ENCODE measurements at regions not wholly inside any gene's neighbourhood (a gene's known extent, or its start where the extent isn't known, plus 50 kb on each side); places are given as distances from the start of the nearest gene placed in this dataset.
"Not testable (repeated sequence)": the region's sequence is repeated elsewhere in the genome, so short reads cannot be mapped to it uniquely, and the experiment has no call there.

DNA sequence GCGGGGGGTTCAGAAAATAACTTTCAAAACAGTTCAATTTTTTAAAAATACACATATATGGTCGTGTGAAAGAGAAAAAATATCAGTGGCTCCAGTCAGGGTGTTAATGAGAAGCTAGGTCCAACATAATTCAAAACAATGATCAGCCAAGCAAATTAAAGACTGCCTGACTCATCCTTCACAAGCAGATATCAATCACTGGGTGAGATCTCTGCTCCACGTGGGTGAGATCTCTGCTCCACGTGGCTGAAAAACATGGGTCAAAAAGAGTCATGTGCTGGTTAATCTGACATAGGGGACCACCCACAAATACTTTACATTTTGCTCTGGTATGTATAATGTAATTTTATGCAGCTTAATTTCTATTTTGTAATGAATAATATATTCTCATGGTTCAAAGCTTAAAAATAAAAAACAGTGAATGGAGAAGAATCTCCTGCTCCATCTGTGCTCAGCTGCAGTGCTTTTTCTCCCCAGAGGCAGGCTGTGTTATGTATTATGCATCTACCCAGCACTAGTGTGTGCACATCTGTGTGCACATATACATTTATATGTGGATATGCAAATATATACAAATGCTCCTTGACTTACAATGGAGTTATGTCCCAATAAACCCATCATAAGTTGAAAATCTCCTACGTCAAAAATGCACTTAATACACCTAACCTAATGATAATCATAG lies 93.1 kb upstream of the S1PR3 start:
- no peak for DNase-seq (ENCODE audit: extremely low read depth, low read depth, low spot score)

DNA sequence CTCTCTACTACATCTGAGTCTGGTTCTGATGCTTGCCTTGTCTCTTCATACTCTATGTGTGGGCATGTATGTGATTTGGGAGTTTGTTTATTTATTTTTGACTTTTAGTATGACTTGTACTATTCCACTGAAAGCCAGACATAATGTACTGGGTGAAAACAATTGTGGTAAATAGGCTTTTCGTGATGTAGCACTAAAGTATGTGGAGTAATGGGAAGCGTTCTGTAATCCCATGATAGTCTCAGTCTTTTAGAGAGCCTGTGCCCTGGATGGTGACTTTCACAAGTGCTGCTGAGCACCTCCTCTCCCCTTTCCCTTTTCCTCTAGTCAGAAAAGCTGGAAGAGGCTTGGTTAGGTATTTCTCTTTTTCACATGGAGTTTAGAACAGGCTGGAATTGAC lies 85.8 kb upstream of the S1PR3 start:
- DNase-seq (ENCODE audit: extremely low read depth, low read depth, low spot score) = no peak

DNA sequence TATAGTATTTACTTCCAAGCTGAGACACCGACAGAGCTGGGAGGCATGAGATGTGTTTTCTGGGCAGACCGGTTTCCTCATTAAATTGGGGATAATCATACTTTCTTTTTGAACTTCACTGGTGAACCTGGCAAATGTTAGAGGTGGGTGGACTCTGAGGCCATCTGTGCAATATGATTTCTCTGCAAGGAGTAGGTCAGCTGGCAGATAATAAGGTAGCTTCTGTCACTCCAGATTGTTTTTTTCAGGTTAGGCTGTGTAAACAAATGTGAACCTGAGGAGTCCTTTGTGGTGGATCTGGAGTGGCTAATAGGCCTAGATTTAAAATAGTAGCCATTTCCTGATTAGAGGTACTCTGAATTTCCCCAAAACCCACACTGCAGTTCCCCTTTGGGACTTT lies 75.4 kb upstream of the S1PR3 start:
- DNase-seq (ENCODE audit: extremely low read depth, low read depth, low spot score) = no peak

DNA sequence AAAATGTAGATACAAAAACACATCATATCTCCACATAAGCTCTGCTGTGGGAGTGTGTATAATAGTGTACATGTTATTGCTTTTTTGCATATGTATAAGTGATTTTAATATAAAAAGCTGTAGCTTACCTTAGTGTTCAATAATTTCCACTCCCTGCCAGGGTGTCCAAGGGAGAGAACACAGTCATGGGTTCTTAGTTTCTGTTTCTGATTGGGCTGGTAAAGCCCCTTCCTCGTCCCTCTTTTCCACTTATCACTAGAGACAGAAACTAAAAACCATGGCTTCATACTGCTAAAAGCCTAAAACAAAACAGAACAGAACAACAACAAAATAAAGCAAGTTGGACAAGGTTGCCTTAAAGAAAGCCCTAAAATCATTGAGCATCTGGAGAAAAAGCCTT lies 74.4 kb upstream of the S1PR3 start:
- no peak for DNase-seq (ENCODE audit: extremely low read depth, low read depth, low spot score)

DNA sequence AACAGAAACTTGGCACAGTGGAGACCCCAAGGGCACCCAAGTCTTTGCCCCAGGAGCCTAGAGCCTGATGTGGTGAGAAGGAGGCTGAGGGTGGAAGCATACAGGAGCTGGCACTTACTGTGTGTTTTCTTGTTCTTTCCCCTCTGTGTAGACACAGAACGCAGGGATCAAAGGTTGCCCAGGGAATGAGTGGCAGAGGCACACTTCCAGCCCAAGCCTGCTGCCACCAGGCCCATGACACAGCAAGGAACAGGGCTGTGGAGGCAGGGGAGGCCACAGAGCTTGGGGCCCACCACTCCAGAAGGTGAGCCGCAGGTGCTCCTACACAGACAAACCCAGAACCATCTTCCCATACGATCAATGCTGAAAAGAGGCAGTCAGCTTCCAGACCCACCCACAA lies 73.9 kb upstream of the S1PR3 start:
- no peak for DNase-seq (ENCODE audit: extremely low read depth, low read depth, low spot score)

DNA sequence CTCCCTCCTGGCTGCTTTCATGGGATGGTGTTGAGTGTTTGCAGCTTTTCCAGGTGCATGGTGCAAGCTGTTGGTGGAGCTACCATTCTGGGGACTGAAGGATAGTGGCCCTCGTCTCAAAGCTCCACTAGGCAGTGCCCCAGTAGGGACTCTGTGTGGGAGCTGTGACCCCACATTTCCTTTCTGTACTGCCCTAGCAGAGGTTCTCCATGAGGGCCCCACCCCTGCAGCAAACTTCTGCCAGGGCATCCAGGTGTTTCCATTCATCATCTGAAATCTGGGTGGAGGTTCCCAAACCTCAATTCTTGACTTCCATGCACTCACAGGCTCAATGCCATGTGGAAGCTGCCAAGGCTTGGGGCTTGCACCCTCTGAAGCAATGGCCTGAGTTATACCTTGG lies 72.7 kb upstream of the S1PR3 start:
- DNase-seq (ENCODE audit: extremely low read depth, low read depth, low spot score) = not testable (repeated sequence)

DNA sequence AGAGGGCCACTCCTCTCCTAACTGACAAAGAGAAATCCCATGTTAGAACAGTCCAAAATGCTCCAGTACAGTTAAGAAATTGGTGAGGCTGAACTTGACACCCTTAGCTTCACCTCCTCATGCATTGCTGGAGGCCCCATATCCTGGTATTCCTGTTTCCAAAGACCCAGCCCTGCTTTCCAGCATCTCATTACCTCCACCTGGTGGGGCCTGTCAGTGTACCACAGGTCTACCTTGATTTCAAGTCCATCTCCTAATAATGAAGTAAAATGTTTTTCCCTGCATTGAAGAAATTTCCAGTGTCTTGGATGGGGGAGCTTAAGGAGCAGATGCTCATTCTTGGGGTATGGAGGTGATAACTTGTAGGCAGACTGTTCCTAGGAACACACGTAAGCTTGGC lies 70.6 kb upstream of the S1PR3 start:
- DNase-seq (ENCODE audit: extremely low read depth, low read depth, low spot score) = no peak

DNA sequence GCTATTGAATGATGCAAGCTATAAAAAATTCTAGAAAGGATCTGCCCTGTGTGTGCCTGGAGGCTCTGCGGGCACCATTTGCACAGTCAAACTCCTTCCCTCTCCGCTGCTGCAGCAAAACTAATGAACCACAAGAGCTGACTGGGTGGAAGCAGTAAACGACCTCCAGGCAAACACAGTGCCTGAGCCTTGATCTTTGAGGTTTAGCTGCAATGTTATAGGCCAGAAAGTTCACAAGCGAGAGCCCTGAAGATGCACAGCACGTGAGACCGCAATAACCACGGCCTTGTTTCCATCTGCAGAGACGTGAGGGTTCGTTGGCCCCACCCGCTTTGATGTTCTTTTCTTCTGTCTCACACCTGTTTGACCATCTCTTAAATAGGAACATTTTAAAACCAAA lies 69.2 kb upstream of the S1PR3 start:
- DNase-seq (ENCODE audit: extremely low read depth, low read depth, low spot score) = no peak

DNA sequence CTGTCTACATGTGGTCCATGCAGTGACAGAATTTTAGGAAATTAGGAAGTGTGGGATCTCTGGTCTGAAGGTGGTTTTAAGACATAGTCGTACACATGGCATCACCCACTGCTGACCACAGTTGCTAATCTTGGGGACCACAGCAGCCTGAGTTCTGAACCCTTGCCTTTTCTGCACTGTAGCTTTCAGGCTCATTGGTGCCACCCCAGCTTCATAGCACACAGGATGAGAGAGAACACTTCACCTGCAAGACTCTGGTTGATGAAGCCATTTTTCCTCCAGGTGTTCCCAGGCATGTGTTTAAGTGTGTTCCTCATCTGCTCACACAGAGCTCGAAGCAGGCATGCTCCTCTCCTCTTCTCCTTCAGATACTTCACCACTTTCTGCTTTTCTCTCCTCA lies 68.2 kb upstream of the S1PR3 start:
- no peak for DNase-seq (ENCODE audit: extremely low read depth, low read depth, low spot score)

DNA sequence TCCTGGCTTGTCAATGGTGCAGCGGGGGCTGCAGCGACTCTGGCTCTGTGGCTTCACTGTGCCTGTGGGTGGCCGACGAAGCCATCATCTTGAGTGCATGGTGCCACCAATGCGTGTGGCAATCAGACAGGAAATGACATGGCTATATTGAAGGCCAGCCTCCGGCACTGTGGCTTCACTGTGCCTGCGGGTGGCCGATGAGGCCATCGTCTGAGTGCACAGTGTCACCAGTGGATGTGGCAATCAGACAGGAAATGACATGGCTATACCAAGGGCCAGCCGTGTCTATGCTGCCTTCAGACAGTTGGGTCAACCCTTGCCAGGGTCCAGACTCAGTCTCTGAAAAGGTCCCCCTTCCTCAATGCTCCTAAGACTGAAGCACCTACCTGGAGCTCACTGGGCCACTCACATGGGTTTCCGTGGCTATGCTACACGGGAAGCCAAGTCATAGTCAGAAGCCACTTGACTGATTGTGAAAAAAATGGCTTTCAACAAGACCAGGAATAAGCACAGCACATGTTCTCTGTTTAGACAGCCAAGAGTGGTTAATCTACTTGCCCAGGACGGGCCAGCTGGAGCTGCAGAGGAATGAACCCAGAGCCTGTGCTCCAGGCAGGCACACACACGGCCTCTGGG lies 67.5 kb upstream of the S1PR3 start:
- DNase-seq (ENCODE audit: extremely low read depth, low read depth, low spot score) = no peak

DNA sequence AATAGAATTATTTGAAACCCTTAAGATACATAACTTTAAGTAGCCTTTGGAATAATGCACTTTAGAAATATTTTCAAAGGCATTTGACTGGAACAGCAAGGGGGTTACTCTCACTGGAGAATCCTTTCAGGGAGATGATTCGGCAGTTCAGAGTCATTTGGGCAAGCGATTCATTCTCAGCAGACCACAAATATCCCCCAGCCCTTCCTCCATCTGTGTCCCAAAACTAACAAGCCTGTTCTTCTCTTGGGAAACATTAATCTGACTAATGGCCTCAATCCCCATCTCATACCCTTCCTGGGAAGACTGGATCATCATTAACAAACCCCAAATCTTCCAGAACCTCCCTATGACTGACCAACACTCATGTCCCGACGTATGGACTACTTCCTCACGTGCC lies 65.8 kb upstream of the S1PR3 start:
- no peak for DNase-seq (ENCODE audit: extremely low read depth, low read depth, low spot score)

DNA sequence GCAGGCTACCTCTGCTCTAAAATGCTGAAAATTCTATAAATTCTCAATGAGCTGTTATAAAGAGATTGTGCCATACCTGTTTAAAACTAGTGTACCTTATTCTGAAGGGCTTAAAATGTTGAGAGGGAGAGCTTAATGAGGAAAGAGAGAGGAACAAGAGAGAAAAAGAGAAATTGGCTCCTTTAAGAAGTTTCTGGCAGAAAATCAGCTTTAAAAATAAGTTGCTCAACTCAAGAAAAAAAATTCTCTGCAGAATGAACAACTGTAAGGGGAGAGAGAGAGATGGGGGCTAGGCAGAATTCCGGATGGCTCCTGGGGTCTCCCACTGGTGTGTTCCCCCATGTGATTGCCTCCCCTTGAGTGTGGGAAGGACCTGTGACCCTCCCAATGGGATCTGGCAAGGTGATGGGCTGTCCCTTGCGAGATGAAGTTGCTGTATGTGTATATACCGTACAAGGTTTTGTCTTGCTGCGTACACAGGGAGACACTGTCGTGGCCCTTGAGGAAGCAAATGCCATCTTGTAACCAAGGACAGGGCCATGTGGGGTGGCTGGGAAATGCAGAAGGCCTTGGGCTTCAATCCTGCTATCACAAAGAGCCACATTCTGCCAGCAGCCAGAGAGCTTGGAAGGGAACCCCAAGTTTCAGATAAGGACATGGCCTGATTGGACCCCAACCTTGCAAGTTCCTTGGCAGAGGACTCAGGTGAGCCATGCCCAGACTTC lies 64.3 kb upstream of the S1PR3 start:
- DNase-seq (ENCODE audit: extremely low read depth, low read depth, low spot score) = no peak

DNA sequence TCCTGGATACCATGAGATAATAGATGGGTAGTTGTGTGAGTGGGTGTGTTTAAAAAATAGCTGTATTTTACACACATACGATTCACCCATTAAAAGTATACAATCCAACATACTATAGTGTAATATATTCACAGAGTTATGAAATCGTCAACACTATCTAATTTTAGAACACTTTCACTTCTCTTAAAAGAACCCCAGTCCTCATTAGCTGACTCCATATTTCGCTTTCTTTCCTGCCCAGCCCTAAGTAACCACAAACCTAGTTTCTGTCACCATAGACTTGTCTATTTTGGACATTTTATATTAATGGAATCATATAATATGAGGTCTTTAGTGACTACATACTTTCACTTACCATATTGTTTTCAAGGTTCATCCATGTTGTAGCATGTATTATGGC lies 63.8 kb upstream of the S1PR3 start:
- DNase-seq (ENCODE audit: extremely low read depth, low read depth, low spot score) = no peak

DNA sequence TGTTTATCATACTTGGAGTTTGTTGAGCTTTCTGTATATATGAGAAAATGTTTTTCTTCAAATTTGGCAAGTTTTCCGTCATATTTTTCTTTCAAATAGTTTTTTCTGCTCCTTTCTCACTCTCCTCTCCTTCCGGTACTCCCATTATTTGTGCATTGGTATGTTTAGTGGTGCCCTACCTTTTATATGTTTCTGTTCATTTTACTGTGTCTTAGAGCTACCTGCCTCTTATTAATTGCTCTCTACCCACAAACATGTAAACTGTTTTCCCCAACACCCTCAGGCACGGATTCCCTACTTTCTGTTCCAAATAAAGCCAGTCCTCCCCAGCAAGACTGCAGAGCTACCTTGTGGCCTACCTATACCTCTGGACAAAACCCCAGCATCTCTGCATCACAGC lies 60.6 kb upstream of the S1PR3 start:
- no peak for DNase-seq (ENCODE audit: extremely low read depth, low read depth, low spot score)

DNA sequence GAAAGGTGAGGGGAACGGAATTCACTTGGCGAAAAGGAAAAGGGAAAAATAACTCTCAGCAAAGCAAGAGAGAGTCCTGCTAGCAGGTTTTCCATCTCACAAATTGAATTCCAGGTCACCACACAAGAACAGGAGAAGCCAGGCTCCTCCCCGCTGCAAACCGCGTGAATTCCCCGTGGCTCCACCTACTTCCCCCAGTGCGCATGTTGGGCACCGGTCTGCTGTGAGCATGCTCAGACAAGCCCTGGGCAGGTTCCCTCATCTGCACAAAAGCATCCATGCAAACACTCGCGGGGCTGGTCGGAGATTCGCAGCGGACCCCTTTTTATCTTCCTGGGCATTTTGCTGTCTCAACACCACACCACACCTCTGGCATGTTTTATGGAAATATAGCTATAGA lies 58.5 kb upstream of the S1PR3 start:
- DNase-seq (ENCODE audit: extremely low read depth, low read depth, low spot score) = no peak

DNA sequence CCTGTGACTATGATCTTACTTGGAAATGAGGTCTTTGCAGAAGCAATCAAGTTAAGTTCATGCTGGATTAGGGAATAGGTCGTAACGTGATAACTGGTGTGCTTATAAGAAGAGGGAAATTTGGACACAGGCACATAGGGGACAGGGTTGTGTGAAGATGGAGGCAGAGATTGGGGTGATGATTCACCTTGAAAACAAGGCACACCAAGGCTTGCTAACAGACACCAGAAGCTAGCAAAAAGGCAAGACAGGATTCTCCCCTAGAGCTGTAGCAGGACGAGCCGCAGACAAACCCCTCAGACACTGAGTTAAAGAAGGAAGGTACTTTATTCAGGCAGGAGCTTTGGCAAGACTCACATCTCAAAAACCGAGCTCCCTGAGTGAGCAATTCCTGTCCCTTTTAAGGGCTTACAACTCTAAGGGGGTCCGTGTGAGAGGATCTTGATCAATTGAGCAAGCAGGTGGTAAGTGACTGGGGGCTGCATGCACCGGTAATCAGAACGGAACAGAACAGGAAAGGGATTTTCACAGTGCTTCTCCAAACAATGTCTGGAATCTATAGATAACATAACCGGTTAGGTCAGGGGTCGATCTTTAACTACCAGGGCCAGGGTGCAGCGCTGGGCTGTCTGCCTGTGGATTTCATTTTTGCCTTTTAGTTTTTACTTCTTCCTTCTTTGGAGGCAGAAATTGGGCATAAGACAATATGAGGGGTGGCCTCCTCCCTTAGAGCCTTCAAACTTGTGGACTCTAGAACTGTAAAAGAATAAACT lies 57.5 kb upstream of the S1PR3 start:
- no peak for DNase-seq (ENCODE audit: extremely low read depth, low read depth, low spot score)

DNA sequence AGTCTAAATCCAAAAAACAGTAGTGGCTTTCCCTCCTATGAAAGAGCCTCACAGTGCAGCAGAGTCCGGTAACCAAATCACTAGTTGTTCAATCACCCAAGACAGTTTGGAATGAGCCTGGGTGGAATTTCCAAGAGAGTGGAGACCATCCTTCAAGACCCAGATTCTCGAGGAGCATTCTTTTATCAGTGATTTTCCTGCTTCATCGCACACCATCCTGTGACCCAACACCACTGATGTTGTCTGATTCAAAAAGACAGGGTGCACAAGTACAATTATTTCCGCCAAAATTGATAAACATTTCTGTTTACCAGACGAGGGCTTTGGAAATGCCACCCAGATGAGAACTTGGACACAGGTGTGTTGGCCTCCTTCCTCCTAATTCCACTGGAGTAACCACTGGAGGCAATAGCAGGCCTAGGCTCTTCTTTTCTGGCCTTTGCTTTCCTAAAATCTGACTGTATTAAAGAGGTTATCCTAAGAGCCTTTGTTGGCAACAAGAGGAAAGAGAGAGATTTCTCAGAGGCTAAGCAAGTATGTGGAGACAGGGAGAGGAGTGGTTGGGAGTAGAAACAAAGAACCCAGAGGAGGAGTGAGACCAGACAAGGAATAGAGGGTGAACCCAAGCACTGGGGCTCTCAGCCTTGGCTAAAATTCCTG lies 56.3 kb upstream of the S1PR3 start:
- DNase-seq (ENCODE audit: extremely low read depth, low read depth, low spot score) = no peak

DNA sequence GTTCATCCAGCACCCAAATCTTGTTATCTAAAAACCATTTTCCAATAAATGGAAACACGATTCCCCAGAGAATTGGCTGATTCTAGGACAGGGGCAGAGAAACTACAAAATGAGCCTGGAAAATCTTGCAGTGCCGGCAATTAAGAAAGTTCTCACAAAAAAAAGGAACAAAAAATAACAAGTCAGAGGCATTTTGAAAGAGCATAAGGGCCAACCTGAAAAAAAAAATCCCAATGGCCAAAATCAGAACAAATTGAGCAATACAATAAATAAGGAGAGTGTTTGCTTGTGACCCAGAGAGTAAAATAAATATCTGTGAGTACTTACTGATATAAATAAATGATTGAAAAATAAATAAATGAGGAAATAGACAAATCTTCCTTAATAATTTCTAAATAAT lies 55.1 kb upstream of the S1PR3 start:
- DNase-seq (ENCODE audit: extremely low read depth, low read depth, low spot score) = no peak

DNA sequence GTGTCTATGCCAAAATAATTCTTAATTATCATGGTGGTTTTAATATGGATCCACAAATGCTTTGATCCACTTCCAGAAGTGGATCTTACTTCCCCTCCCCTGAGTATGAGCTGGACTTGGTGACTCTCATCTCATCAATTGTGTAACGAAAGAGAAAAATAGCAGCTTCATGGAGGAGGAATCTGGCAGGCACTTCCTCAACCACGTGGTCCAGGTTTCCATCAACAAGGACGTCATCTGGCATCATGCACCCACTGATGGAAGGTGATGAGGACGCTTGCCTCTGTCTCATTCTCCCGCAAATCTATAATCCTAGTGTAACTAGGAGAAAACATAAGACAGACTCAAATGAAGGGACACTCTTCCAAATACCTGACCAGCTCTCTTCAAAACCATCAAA lies 54.6 kb upstream of the S1PR3 start:
- DNase-seq (ENCODE audit: extremely low read depth, low read depth, low spot score) = no peak

DNA sequence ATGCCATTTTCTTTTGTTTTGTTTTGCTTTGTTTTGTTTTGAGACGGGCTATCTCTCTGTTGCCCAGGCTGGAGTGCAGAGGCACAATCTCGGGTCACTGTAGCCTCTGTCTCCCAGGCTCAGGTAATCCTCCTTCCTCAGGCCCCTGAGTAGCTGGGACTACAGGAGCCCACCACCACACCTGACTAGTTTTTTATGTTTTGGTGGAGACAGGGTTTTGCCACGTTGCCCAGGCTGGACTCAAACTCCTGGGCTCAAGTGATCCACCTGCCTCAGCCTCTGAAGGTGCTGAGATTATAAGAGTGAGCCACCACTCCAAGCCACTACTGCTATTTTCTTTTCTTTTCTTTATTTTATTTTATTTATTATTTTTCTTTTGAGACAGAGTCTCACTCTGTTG lies 54.0 kb upstream of the S1PR3 start:
- no peak for DNase-seq (ENCODE audit: extremely low read depth, low read depth, low spot score)

DNA sequence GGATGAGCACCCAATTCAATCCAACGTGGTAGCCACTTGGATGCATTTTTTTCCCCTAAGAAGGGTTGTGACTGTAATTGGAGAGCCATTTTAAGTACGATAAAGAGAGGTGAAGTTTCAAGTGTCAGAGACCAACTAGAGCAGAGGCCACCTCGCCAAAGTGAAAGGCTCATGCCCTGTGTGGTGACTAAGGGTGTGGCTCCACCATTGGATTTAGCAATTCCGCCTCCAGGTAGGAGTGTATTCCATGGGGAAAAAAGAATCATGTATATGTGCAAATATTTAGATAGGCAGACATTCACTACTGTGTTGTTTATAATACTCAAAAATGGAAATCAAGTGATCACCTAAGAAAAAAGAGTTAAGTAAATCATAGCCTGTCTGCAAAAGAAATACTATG lies 53.1 kb upstream of the S1PR3 start:
- no peak for DNase-seq (ENCODE audit: extremely low read depth, low read depth, low spot score)

All from glomerular endothelial cell (primary cell).